OCI-LY1 (cell line): ENCODE measurements at regions not wholly inside any gene's neighbourhood (a gene's known extent, or its start where the extent isn't known, plus 50 kb on each side); places are given as distances from the start of the nearest gene placed in this dataset.

ENCODE experiments used
- CTCF ChIP-seq: fragments of 200-600 bp; sonication (generic), shearing (Covaris generic); IDR thresholded peaks from 2 replicates; pipeline ENCODE4 v1.5.1; 2017; ENCODE audit warnings: mild to moderate bottlenecking, antibody characterized with exemption, low read length, moderate library complexity, mixed read lengths
- EZH2 ChIP-seq: fragments of 200-600 bp; sonication (generic), shearing (Covaris generic); IDR thresholded peaks from 2 replicates; pipeline ENCODE4 v1.8.0; 2017; ENCODE audit warnings: borderline replicate concordance, mixed run types, mild to moderate bottlenecking, antibody characterized with exemption, low read length, moderate library complexity, mixed read lengths

- TF ChIP-seq CTCF, result no peak
- no peak for TF ChIP-seq EZH2
Measured at GRCh38 chr2:129862668-129863067, 116.8 kb upstream of the RAB6C start.
